RWPE1 (cell line): ENCODE measurements at regions not wholly inside any gene's neighbourhood (a gene's known extent, or its start where the extent isn't known, plus 50 kb on each side); places are given as distances from the start of the nearest gene placed in this dataset.

Experiments
- CTCF ChIA-PET: fragments of 350-600 bp; sonication (Branson Sonifier 250); formaldehyde crosslinking; extraction: SDS; loops from one replicate; lab custom pipeline; 2021; lab: Yijun Ruan, JAX
- POLR2A ChIA-PET: fragments of 400-600 bp; formaldehyde crosslinking; extraction: SDS; loops from one replicate; lab custom pipeline; 2020; ENCODE audit warnings: antibody characterized with exemption; ENCODE audit not compliant: low non-redundant PET; lab: Yijun Ruan, JAX
- DNase-seq: peaks from one replicate; pipeline ENCODE4 v3.0.0; 2012; ENCODE audit warnings: low spot score
- H3K27ac ChIP-seq: fragments of 450-650 bp; 2 replicates; pipeline ENCODE4 v1.5.1; 2017
- TF ChIP-seq, protein P1 (sequence below): fragments of 450-650 bp; conservative IDR thresholded peaks from 2 replicates; pipeline ENCODE4 v1.5.1; 2017; ENCODE audit warnings: low read depth, mild to moderate bottlenecking

DNA sequence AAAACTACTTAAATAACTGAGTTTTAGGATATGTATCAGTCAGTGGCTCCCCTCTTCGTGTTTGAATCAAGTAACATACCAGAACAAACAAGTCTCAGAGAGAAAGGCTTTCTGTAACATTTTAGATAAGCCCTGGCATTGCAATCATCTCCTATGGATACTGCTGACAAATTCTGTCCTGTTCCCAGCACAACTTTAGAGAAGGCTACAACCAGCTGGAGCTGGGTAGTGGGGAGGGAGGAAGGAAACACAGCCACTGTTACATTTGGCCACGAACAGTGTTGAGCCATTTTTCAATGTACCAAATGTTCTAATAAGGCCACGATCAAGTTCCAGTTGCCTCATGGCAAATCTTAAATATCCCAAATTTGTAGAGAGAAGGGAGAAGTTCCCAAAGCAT lies 511.8 kb upstream of the WWC1 start:
- no peak overlapping the region for H3K27ac ChIP-seq
- no peak for DNase-seq
- ChIA-PET CTCF (no interaction called here), POLR2A (no interaction called here)
- TF ChIP-seq, protein P1, sequence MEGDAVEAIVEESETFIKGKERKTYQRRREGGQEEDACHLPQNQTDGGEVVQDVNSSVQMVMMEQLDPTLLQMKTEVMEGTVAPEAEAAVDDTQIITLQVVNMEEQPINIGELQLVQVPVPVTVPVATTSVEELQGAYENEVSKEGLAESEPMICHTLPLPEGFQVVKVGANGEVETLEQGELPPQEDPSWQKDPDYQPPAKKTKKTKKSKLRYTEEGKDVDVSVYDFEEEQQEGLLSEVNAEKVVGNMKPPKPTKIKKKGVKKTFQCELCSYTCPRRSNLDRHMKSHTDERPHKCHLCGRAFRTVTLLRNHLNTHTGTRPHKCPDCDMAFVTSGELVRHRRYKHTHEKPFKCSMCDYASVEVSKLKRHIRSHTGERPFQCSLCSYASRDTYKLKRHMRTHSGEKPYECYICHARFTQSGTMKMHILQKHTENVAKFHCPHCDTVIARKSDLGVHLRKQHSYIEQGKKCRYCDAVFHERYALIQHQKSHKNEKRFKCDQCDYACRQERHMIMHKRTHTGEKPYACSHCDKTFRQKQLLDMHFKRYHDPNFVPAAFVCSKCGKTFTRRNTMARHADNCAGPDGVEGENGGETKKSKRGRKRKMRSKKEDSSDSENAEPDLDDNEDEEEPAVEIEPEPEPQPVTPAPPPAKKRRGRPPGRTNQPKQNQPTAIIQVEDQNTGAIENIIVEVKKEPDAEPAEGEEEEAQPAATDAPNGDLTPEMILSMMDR = no peak

DNA sequence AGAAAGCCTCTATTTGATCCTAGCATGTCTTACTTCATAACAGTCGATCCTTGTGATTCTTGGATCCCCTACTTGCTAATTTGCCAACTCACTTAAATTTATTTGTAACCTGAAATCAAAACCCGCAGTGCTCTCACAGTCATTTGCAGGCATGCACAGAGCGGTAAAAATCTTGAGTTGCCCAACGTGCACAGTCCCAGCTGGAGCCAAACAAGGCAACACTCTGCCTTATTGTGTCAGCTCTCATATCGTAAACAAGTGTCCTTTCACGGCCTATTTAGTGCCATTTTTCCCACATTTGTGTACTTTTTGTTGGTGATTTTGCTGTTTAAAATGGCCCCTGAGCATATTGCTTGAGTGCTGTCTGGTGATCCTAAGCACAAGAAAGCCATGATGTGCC lies 511.3 kb upstream of the WWC1 start:
- no peak for DNase-seq
- no peak overlapping the region for H3K27ac ChIP-seq
- ChIA-PET POLR2A (no interaction called here), CTCF (interaction anchor here (0.7 kb wide), 1 partner anchor 30 kb away, joined by 3 read pairs; no protein-coding TSS in a partner anchor)
- TF ChIP-seq, protein P1 = no peak

- no peak overlapping the region for H3K27ac ChIP-seq
- TF ChIP-seq, protein P1 = no peak
- POLR2A ChIA-PET = no interaction called here
- CTCF ChIA-PET = interaction anchor here (0.6 kb wide), 1 partner anchor 15 kb away, joined by 3 read pairs; no protein-coding TSS in a partner anchor
- no peak for DNase-seq
Observed at GRCh38 chr5:167783145-167783817, 508.2 kb upstream of the WWC1 start.

GRCh38 chr5:167785106-167785505 lies 506.3 kb upstream of the WWC1 start:
- TF ChIP-seq, protein P1 = no peak
- CTCF ChIA-PET = no interaction called here
- POLR2A ChIA-PET = no interaction called here
- DNase-seq = no peak
- H3K27ac ChIP-seq = no peak overlapping the region

- TF ChIP-seq, protein P1 = no peak
- POLR2A ChIA-PET = no interaction called here
- H3K27ac ChIP-seq = no peak overlapping the region
- CTCF ChIA-PET = interaction anchor here (0.6 to 0.7 kb wide), 2 partner anchors 129 to 1180 kb away, joined by 4 to 5 read pairs; no protein-coding TSS in a partner anchor
- DNase-seq = no peak
Observed at GRCh38 chr5:167785901-167786300, 505.5 kb upstream of the WWC1 start.

DNA sequence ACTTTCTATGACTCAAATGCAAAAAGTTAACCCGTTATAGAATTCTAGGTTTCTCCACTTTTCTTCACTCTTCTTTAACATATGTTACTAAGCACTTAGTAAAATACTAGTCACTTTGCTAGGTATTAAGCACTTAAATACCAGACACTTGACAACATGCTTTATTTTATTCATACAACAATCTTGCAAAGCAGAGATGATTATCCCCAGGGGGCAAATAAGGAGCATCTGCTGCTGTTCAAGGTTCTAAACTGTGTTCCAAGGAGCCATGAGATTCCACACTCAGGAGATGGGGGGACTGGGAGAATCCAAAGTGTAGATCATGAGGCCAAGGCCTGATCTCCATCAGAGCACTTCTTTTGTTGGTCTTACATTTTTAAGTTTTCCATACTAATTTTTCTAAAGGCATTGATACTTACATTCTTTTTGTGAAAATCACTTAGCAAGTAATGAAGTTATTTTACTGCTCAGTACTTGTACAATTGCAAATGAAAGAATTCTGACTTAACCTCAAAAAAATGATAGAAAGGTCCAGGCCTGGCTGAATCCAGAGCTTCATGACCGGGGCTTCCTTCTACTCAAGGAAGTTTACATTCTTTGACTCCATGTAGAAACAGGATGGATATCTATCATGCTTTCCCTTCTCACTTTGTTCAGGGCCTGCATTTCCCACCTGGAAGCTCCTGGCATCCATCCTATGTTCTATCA lies 504.4 kb upstream of the WWC1 start:
- ChIA-PET CTCF (interaction anchor here (0.7 kb wide), 1 partner anchor 823 kb away, joined by 3 read pairs; no protein-coding TSS in a partner anchor), POLR2A (no interaction called here)
- DNase-seq = no peak
- H3K27ac ChIP-seq = no peak overlapping the region
- TF ChIP-seq, protein P1 = no peak
